ENCODE measurements at regions not wholly inside any gene's neighbourhood (a gene's known extent, or its start where the extent isn't known, plus 50 kb on each side); places are given as distances from the start of the nearest gene placed in this dataset.
A peak's percentile ranks its signal among the peaks of the same experiment; 100 is the strongest.
"Not testable (repeated sequence)": the region's sequence is repeated elsewhere in the genome, so short reads cannot be mapped to it uniquely, and the experiment has no call there.

DNA sequence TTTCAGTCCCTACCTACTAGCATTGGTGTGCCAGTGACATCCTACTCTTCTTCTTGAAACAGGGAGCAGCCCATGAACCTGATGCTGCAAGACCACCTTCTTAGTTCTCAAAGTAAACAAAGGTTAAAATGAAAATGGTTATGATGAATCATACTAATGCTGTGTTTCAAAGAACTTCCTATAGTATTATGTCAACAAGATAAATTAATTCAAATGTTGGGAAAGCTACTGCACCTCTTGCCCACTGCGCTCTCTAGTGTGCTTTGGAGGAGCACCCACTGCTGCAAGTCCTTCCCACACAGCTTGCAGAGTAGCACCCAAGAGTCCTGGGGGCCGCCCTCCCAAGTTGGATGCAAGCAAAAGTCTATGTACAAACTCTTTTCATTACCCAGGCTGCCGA lies 81.1 kb downstream of the CD200R1L start:
- no peak for DNase-seq (ENCODE audit: insufficient read length, low spot score)
- FAIRE-seq = no peak

DNA sequence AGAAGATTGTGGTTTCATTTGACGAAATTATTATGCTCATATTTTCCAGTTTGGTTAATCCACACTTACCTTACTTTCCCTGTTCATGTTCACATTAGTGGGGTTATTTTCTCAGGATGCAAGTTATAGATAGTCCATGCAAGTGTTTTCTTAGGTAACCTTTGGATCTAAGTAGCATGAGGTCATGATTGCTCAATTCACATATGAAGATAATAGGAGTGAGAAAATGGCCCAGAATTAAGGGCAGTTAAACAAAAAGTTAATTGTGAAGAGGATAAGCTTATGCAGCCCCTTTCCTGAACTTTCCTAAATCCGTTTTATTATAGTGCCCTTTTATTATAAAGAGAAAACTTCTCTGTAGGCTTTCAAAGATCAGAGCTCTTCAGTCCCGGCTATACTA lies 83.4 kb downstream of the CD200R1L start:
- FAIRE-seq = no peak

DNA sequence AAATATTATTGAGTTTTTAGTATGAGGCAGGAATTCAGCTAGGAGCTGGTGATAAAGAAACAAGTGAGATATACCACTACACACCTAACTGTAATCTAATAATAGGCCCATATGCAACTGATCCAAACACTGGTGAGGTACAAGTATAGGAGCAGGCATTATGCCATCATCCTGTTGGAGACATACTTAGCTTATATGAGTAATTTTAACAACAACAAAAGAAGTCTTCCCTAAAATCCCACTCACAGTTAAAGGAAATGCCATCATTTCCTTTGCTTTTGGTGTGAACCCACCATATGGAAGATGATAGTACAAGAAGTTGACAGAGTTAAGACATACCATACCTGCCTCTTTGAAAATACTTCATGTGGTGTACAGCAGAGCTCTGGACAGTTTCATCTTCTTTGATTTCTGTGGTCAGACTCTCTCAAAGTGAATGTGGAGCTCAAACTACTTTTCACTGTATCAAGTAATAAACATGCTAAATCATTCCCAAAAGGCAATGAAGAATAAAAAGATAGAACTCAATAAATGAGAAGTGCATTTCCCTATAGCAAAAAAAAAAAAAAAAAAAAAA lies 85.5 kb downstream of the CD200R1L start:
- no peak for DNase-seq (ENCODE audit: insufficient read length, low spot score)
- FAIRE-seq = no peak

More for the DNA sequence above, 83.4 kb downstream of the CD200R1L start:
- DNase-seq (ENCODE audit: insufficient read length, low spot score) = no peak

GRCh38 chr3:112759681-112760080 lies 87.0 kb downstream of the CD200R1L start:
- no peak for FAIRE-seq
- DNase-seq (ENCODE audit: insufficient read length, low spot score) = no peak

- DNase-seq (ENCODE audit: insufficient read length, low spot score) (no peak), FAIRE-seq (no peak)
These were observed 87.5 kb downstream of the CD200R1L start for GRCh38 chr3:112759210-112759609.

DNA sequence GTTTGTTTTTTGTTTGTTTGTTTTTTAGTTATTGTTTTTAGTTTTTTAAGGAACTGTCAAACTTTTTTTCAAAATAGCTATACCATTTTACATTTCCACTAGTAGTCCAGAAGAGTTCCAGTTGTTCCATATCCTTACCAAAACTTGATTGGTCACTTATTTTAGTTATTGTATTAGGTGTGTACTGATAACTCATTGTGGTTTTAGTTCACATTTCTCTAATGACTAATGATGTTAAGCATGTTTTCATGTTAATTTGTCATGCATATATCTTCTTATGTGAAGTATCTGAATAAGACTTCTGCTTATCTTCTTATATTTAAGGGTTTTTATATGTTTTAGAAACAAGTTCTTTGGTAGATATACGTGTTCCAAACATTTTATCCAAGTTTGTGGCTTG lies 89.5 kb downstream of the CD200R1L start:
- FAIRE-seq = no peak
- no peak for DNase-seq (ENCODE audit: insufficient read length, low spot score)

- DNase-seq (ENCODE audit: insufficient read length, low spot score) (no peak), FAIRE-seq (no peak)
These were observed 90.6 kb downstream of the CD200R1L start for GRCh38 chr3:112755845-112756613.

DNA sequence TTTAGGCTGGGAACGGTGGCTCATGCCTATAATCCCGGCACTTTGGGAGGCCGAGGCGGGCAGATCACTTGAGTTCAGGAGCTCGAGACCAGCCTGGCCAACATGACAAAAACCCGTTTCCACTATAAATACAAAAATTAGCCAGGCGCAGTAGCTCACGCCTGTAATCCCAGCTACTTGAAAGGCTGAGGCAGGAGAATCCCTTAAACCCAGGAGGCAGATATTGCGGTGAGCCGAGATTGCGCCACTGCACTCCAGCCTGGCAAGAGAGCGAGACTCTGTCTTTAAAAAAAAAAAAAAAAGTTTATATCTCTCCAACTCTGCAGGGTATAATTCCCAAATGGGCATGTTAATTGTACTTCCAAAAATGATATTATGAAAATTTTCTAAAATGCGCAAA lies 91.6 kb downstream of the CD200R1L start:
- DNase-seq (ENCODE audit: insufficient read length, low spot score); FAIRE-seq: not testable (repeated sequence)

- FAIRE-seq = no peak
- DNase-seq (ENCODE audit: insufficient read length, low spot score) = no peak
These were observed 94.8 kb downstream of the CD200R1L start for GRCh38 chr3:112751564-112752512.

DNA sequence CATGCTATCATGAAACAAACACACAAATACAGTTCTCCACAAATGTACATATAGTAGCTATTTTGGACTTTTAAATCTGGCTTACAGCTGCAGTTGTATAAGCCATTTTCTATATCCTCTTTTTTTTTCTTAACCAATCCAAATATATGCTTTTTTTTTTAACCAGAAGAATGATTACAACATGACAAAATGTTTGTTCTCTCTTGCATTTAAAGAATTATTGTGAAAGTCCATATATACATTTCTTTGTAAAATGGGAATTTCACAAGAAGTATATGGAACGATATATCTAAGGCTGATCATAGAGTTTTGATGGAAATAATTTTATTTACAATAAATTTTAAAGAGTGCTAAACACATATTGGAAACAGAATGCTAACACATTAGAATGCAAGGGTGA lies 95.6 kb downstream of the CD200R1L start:
- DNase-seq (ENCODE audit: insufficient read length, low spot score) = no peak
- FAIRE-seq = no peak

DNA sequence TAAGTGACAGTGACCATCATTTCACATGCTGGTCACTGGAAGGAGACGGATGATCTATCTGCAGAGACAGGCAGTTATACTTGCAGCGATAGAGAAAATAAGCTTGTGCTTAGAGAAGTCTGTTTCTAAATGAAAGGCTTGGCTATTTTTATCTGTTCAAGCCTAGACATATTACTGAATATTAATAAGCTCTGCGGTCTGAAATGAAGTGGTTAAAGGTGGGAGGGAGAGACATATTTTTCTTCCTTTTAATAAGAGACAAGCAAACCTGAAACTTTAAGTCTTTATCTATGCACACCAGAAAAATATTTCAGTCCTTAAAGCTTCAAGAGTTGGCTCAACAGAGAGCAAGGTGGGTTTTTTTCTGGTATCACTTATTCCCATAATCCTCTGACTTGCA lies 99.0 kb downstream of the CD200R1L start:
- DNase-seq (ENCODE audit: insufficient read length, low spot score) (no peak), FAIRE-seq (no peak)

DNA sequence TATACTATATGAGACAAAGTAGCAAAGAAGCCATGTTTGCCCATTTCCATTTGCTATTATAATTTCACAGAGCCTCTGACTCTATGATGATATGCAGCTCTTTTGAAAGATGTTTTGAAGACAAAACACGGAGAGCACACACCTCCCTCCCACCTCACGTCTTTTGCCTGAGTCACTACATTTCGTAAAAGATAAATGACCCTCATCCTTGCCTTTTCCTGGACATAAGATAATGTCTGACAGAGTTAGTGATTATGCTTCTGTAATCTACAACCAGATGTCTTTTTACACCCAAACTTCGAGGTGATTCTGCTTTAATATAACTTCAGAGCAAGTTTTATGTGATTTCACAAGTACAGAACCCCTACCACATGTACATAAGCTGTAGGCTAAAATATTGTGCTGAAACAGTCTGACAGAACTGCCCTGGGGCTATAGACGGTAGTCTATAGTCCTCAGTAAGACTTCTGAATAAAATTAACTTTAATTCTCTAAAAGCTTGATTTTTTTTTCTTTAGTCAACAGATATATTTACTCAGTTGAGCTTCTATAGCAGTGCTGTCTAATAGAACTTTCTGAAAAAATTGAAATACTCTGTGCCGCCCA lies 99.9 kb downstream of the CD200R1L start:
- FAIRE-seq = no peak

GRCh38 chr3:112745567-112746248 lies 101.0 kb downstream of the CD200R1L start:
- FAIRE-seq (no peak), DNase-seq (ENCODE audit: insufficient read length, low spot score) (no peak)

More for the DNA sequence above, 99.9 kb downstream of the CD200R1L start:
- no peak for DNase-seq (ENCODE audit: insufficient read length, low spot score)

DNA sequence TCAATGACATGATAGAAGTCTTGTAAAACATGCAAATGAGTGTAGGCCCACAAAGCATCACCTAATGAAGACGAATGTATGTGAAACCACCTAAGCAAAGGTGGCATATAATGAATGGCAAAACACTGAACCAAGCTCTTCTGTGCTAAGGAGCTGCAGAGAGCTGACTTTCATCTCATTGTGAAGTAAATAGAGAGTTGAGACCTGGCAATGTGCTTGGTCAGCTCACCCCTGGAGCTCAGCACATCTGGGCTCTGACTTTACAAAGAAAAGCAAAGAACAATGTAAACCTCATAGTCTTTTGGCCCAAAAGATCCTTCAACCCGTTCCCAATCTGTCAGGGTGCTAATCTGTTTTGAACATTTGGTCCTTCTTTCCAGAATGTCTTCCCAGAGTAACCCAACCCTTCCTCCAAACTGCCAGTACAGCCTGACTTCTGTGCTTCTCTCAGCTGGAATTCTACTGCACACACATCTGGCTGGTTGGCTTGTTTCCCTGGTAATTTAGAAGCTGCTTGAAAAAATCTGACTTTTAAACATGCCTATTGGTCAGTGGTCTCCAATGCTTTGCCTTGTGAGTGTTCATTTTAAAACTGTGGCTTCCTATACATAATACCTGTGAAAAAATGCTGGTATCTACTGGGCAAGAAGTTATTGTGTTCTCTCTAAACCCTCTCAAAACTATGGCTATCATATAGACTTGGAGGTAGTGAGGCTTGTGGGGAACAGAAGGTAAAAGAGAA lies 101.7 kb downstream of the CD200R1L start:
- DNase-seq (ENCODE audit: insufficient read length, low spot score) (no peak), FAIRE-seq (peak; percentile 49)

DNA sequence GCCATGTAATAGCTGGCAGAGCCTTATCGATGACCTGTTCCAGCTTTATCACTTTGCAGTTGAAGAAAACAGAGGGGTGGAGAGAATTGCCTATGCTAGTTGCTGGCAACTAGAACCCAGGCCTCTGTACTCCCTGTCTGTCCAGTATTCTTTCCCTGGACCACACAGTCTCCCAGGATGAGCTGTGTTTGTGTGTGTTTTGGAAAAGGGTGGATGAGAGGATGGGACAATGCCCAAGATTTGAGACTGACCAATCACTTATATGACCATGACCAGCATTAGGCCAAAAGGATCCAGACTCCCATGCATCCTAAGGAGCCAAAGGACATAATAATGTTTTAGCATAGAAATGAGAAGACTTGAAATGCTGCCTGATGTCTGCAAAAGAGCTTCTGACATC lies 102.6 kb downstream of the CD200R1L start:
- FAIRE-seq (no peak), DNase-seq (ENCODE audit: insufficient read length, low spot score) (no peak)

GRCh38 chr3:112742934-112743333 lies 102.0 kb upstream of the CCDC80 start:
- FAIRE-seq = no peak
- DNase-seq (ENCODE audit: insufficient read length, low spot score) = no peak

DNA sequence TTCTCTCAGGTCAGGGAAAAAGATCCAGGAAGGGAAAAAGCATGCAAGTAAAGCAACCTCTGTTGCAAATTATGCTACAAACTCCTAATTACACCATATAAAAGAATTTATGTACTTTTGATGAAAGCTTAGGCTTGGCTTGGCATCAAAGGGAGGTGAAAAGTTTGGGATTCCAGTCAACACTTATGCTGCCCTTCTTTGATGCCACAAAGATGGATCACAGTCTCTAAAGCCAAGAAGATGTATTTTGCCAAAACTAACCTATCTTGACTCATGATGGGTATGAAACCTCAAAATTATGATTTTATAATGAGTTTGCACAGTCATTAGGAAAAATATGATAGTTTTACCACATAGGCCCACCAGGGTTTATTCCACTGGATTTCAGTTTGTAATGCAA lies 101.0 kb upstream of the CCDC80 start:
- FAIRE-seq (no peak), DNase-seq (ENCODE audit: insufficient read length, low spot score) (no peak)

- no peak for FAIRE-seq
- no peak for DNase-seq (ENCODE audit: insufficient read length, low spot score)
These were observed 99.9 kb upstream of the CCDC80 start for GRCh38 chr3:112740835-112741234.

GRCh38 chr3:112739252-112739965 lies 98.5 kb upstream of the CCDC80 start:
- no peak for DNase-seq (ENCODE audit: insufficient read length, low spot score)
- no peak for FAIRE-seq

Data from GM19239 (cell line).